HG03457 (cell line): ENCODE measurements at regions not wholly inside any gene's neighbourhood (a gene's known extent, or its start where the extent isn't known, plus 50 kb on each side); places are given as distances from the start of the nearest gene placed in this dataset.

Source experiments
- ATAC-seq: cut with Tn5 transposase; IDR thresholded peaks from one replicate; pipeline ENCODE4 v1.9.1; 2021; ENCODE audit warnings: moderate number of reproducible peaks; ENCODE audit not compliant: unreplicated experiment

GRCh38 chr6:93083337-93084230, 335.8 kb downstream of the EPHA7 start:
- no peak for ATAC-seq

GRCh38 chr6:93081901-93082300, 337.5 kb downstream of the EPHA7 start:
- ATAC-seq, result no peak

GRCh38 chr6:93079061-93079460, 340.3 kb downstream of the EPHA7 start:
- ATAC-seq, result no peak

- ATAC-seq, result no peak
These were observed 345.5 kb downstream of the EPHA7 start for GRCh38 chr6:93073811-93074210.

- ATAC-seq, result no peak
These were observed 349.5 kb downstream of the EPHA7 start for GRCh38 chr6:93069856-93070255.

- ATAC-seq, result no peak
These were observed 359.4 kb downstream of the EPHA7 start for GRCh38 chr6:93059911-93060310.

- ATAC-seq, result no peak
These were observed 361.8 kb downstream of the EPHA7 start for GRCh38 chr6:93057584-93057983.

- ATAC-seq, result no peak
These were observed 371.0 kb downstream of the EPHA7 start for GRCh38 chr6:93048381-93048780.

- ATAC-seq, result no peak
These were observed 372.3 kb downstream of the EPHA7 start for GRCh38 chr6:93047033-93047432.

- no peak for ATAC-seq
These were observed 374.2 kb downstream of the EPHA7 start for GRCh38 chr6:93045156-93045555.

- ATAC-seq, result no peak
These were observed 379.0 kb downstream of the EPHA7 start for GRCh38 chr6:93040375-93040774.

GRCh38 chr6:93036835-93037234, 382.5 kb downstream of the EPHA7 start:
- no peak for ATAC-seq

- ATAC-seq, result no peak
These were observed 383.6 kb downstream of the EPHA7 start for GRCh38 chr6:93035756-93036155.

GRCh38 chr6:93021235-93021915, 398.0 kb downstream of the EPHA7 start:
- no peak for ATAC-seq

GRCh38 chr6:93017626-93018025, 401.7 kb downstream of the EPHA7 start:
- ATAC-seq, result no peak

- no peak for ATAC-seq
These were observed 402.1 kb downstream of the EPHA7 start for GRCh38 chr6:93017213-93017612.

- ATAC-seq, result no peak
These were observed 406.3 kb downstream of the EPHA7 start for GRCh38 chr6:93013054-93013453.

GRCh38 chr6:93008375-93008774, 411.0 kb downstream of the EPHA7 start:
- no peak for ATAC-seq

GRCh38 chr6:92989656-92990055, 429.7 kb downstream of the EPHA7 start:
- ATAC-seq, result no peak

GRCh38 chr6:92979281-92979680, 440.1 kb downstream of the EPHA7 start:
- ATAC-seq, result no peak

- no peak for ATAC-seq
These were observed 442.3 kb downstream of the EPHA7 start for GRCh38 chr6:92977018-92977417.

- no peak for ATAC-seq
These were observed 452.0 kb downstream of the EPHA7 start for GRCh38 chr6:92967362-92967761.
